ENCODE measurements at regions not wholly inside any gene's neighbourhood (a gene's known extent, or its start where the extent isn't known, plus 50 kb on each side); places are given as distances from the start of the nearest gene placed in this dataset.

DNA sequence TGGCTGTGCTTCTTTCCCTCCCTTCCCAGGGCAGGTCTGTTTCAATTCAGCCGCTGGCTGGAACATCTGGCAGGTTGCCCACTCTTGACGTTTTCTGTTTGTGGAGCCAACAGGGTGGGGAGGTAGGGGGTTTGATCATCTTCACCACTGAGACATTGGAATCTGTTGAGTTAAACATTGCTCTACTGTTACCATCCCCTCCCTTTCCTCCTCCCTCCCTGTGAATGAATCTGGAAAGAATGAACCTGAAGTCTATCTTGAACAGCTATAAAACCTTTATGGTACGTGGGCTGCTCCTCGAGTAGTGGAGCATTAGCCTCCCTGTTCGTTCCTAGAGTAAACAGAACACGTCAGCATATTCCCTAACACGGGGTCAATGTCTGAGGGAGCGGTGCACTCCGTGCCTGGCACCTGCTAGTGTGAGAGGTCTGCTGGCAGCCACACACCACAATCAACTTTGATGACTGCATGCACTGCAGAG lies 249.9 kb upstream of the RBBP8 start:
- Histone ChIP-seq H3K4me1 (ENCODE audit: control insufficient read depth, low read length) (no peaks in the 10 kb centered on the region), H3K9me3 (ENCODE audit: control insufficient read depth, insufficient read depth, low read length) (no peaks in the 10 kb centered on the region), H3F3A (ENCODE audit: control insufficient read depth, insufficient read depth) (no peaks in the 10 kb centered on the region), H4K20me1 (ENCODE audit: control insufficient read depth, insufficient read depth, low read depth, low read length) (no peaks in the 10 kb centered on the region), H3K4me2 (ENCODE audit: low read length) (no peak overlapping the region), H3K36me3 (ENCODE audit: control insufficient read depth, low read length) (no peaks in the 10 kb centered on the region), H3K27ac (ENCODE audit: low read depth, low read length) (no peak overlapping the region), H3K79me2 (ENCODE audit: control insufficient read depth, low read length) (no peaks in the 10 kb centered on the region), H3K27me3 (ENCODE audit: control insufficient read depth, low read length) (no peaks in the 10 kb centered on the region), H3K9me2 (replicated peaks; ENCODE audit: control insufficient read depth, low read length) (no peaks in the 10 kb centered on the region), H3K4me3 (ENCODE audit: low read length) (no peak overlapping the region)
- TF ChIP-seq, protein P1, sequence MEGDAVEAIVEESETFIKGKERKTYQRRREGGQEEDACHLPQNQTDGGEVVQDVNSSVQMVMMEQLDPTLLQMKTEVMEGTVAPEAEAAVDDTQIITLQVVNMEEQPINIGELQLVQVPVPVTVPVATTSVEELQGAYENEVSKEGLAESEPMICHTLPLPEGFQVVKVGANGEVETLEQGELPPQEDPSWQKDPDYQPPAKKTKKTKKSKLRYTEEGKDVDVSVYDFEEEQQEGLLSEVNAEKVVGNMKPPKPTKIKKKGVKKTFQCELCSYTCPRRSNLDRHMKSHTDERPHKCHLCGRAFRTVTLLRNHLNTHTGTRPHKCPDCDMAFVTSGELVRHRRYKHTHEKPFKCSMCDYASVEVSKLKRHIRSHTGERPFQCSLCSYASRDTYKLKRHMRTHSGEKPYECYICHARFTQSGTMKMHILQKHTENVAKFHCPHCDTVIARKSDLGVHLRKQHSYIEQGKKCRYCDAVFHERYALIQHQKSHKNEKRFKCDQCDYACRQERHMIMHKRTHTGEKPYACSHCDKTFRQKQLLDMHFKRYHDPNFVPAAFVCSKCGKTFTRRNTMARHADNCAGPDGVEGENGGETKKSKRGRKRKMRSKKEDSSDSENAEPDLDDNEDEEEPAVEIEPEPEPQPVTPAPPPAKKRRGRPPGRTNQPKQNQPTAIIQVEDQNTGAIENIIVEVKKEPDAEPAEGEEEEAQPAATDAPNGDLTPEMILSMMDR (IDR thresholded peaks at IDR 0.05; ENCODE audit: low read depth, low read length, poor library complexity, severe bottlenecking) = no peak
- no peak for TF ChIP-seq EZH2phosphoT487 (IDR thresholded peaks at IDR 0.05; ENCODE audit: borderline replicate concordance, low read length)

DNA sequence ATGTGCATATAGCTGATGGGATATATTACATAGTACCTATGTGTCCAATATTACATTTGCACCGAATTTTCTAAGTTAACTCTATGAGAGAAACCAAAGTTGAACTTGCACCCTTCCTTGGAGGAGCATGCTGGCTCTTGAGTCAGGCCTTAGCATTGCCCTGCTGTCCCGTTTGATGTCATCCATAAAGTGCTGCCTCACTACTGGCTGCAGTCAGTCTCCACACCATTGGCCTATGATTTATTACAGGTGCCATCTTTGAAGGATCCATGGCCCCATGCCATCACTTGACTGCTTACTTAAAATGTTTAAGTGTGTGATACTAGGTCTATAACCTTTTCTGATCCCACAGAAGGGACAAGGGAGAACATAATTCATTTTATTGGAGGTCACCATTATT lies 249.3 kb upstream of the RBBP8 start:
- no peaks in the 10 kb centered on the region for H3K36me3 ChIP-seq (ENCODE audit: control insufficient read depth, low read length)
- no peak overlapping the region for H3K4me3 ChIP-seq (ENCODE audit: low read length)
- H3K4me1 ChIP-seq (ENCODE audit: control insufficient read depth, low read length) = no peaks in the 10 kb centered on the region
- H3K4me2 ChIP-seq (ENCODE audit: low read length) = no peak overlapping the region
- TF ChIP-seq EZH2phosphoT487 (IDR thresholded peaks at IDR 0.05; ENCODE audit: borderline replicate concordance, low read length) = no peak
- TF ChIP-seq, protein P1 (IDR thresholded peaks at IDR 0.05; ENCODE audit: low read depth, low read length, poor library complexity, severe bottlenecking) = no peak
- H3K9me2 ChIP-seq (replicated peaks; ENCODE audit: control insufficient read depth, low read length) = no peaks in the 10 kb centered on the region
- H3K27me3 ChIP-seq (ENCODE audit: control insufficient read depth, low read length) = no peaks in the 10 kb centered on the region
- H3F3A ChIP-seq (ENCODE audit: control insufficient read depth, insufficient read depth) = no peaks in the 10 kb centered on the region
- no peaks in the 10 kb centered on the region for H3K9me3 ChIP-seq (ENCODE audit: control insufficient read depth, insufficient read depth, low read length)
- H3K79me2 ChIP-seq (ENCODE audit: control insufficient read depth, low read length) = no peaks in the 10 kb centered on the region
- H3K27ac ChIP-seq (ENCODE audit: low read depth, low read length) = no peak overlapping the region
- H4K20me1 ChIP-seq (ENCODE audit: control insufficient read depth, insufficient read depth, low read depth, low read length) = no peaks in the 10 kb centered on the region

DNA sequence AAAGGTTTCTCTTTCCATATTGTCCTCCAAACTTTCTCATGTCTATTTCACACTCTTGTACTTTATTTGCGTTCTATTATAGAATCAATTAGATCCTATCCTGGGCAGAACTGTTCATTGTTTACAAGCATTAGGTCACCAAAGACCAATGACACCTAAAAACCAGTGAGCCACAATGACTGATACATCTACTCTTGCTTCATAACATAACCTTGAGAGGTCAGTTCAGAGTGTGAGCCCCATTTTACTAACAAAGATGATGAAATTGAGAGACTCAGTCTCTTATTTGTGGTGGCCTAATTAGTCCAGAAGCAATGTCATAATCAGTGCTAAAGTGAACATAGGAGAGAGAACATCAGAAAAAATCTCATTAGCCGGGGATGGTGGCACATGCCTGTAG lies 248.9 kb upstream of the RBBP8 start:
- Histone ChIP-seq H3K4me3 (ENCODE audit: low read length) (no peak overlapping the region), H3K9me3 (ENCODE audit: control insufficient read depth, insufficient read depth, low read length) (no peaks in the 10 kb centered on the region), H3K36me3 (ENCODE audit: control insufficient read depth, low read length) (no peaks in the 10 kb centered on the region), H3K4me1 (ENCODE audit: control insufficient read depth, low read length) (no peaks in the 10 kb centered on the region), H3F3A (ENCODE audit: control insufficient read depth, insufficient read depth) (no peaks in the 10 kb centered on the region), H3K79me2 (ENCODE audit: control insufficient read depth, low read length) (no peaks in the 10 kb centered on the region), H3K27me3 (ENCODE audit: control insufficient read depth, low read length) (no peaks in the 10 kb centered on the region), H4K20me1 (ENCODE audit: control insufficient read depth, insufficient read depth, low read depth, low read length) (no peaks in the 10 kb centered on the region), H3K9me2 (replicated peaks; ENCODE audit: control insufficient read depth, low read length) (no peaks in the 10 kb centered on the region), H3K27ac (ENCODE audit: low read depth, low read length) (no peak overlapping the region), H3K4me2 (ENCODE audit: low read length) (no peak overlapping the region)
- no peak for TF ChIP-seq EZH2phosphoT487 (IDR thresholded peaks at IDR 0.05; ENCODE audit: borderline replicate concordance, low read length)
- TF ChIP-seq, protein P1 (IDR thresholded peaks at IDR 0.05; ENCODE audit: low read depth, low read length, poor library complexity, severe bottlenecking) = no peak

All from DOHH2 (cell line).